ENCODE measurements at regions not wholly inside any gene's neighbourhood (a gene's known extent, or its start where the extent isn't known, plus 50 kb on each side); places are given as distances from the start of the nearest gene placed in this dataset.
"Not testable (repeated sequence)": the region's sequence is repeated elsewhere in the genome, so short reads cannot be mapped to it uniquely, and the experiment has no call there.

DNA sequence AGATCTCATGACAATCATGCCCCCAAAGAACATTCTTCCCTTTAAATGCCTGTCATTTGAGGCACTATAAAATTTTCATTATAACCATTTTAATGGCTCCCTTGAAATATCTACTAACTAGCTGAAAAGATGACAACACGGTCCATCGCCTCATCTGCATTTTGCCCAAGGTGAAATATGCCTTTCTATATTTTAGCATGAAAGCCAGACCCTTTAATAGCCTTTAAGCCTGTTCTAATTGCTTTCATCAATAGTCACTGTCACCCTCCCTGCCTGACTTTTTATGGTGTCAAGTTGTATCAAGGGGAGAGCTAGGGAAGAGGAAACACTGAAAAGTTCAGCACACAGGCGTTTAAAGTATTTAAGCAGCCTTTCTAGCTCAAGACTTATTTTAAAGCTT lies 144.1 kb upstream of the PRICKLE2 start:
- TF ChIP-seq, protein P1, sequence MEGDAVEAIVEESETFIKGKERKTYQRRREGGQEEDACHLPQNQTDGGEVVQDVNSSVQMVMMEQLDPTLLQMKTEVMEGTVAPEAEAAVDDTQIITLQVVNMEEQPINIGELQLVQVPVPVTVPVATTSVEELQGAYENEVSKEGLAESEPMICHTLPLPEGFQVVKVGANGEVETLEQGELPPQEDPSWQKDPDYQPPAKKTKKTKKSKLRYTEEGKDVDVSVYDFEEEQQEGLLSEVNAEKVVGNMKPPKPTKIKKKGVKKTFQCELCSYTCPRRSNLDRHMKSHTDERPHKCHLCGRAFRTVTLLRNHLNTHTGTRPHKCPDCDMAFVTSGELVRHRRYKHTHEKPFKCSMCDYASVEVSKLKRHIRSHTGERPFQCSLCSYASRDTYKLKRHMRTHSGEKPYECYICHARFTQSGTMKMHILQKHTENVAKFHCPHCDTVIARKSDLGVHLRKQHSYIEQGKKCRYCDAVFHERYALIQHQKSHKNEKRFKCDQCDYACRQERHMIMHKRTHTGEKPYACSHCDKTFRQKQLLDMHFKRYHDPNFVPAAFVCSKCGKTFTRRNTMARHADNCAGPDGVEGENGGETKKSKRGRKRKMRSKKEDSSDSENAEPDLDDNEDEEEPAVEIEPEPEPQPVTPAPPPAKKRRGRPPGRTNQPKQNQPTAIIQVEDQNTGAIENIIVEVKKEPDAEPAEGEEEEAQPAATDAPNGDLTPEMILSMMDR (IDR thresholded peaks at IDR 0.05; ENCODE audit: low read depth, low read length, missing control alignments): no peak
- in situ Hi-C loops (cut with HindIII; ENCODE audit: low sequenced_read_pairs): no loop called here
- no peak overlapping the region for H3K4me3 ChIP-seq (ENCODE audit: low read depth, low read length)
- no peak for DNase-seq (ENCODE audit: low read depth)

DNA sequence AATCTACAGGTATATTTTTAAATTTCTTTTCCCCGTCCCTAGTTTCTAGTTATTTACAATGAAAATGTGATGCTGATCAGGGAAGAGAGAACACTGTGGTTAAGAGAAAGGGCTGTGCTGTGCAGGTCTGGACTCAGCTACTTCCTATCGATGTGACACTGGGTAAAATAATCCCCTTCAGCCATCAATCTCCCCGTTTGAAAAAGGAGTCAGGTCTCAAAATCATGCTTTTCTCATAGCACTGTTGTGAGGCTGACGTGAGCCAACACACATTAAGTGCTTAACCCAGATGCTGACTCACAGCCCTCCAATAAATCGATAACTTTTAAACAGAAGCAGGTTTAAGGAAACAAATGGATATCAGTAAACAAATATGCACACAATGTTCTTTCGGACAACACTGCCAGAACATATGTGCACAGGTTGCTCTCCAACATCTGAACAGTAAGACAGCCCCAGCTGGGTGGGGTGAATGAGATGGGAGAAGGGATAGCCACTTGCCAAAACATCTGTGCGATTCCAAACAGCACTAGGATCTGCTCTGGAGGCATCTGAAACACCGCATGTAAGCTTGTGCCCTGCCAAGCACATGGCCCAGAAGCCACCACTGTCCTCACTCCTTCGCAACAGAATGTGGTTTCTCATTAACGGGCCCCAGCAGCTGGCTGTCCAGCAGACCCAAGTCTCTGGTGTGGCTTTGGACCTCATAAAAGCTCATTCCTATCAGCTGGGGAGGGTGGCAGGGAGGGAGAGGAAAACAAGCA lies 143.2 kb upstream of the PRICKLE2 start:
- in situ Hi-C loops (cut with HindIII; ENCODE audit: low sequenced_read_pairs): no loop called here
- no peak overlapping the region for H3K4me3 ChIP-seq (ENCODE audit: low read depth, low read length)
- no peak for DNase-seq (ENCODE audit: low read depth)
- TF ChIP-seq, protein P1 (IDR thresholded peaks at IDR 0.05; ENCODE audit: low read depth, low read length, missing control alignments): no peak

GRCh38 chr3:64365877-64366276 lies 140.6 kb upstream of the PRICKLE2 start:
- DNase-seq (ENCODE audit: low read depth): no peak
- in situ Hi-C loops (cut with HindIII; ENCODE audit: low sequenced_read_pairs): no loop called here
- no peak overlapping the region for H3K4me3 ChIP-seq (ENCODE audit: low read depth, low read length)
- TF ChIP-seq, protein P1 (IDR thresholded peaks at IDR 0.05; ENCODE audit: low read depth, low read length, missing control alignments): no peak

DNA sequence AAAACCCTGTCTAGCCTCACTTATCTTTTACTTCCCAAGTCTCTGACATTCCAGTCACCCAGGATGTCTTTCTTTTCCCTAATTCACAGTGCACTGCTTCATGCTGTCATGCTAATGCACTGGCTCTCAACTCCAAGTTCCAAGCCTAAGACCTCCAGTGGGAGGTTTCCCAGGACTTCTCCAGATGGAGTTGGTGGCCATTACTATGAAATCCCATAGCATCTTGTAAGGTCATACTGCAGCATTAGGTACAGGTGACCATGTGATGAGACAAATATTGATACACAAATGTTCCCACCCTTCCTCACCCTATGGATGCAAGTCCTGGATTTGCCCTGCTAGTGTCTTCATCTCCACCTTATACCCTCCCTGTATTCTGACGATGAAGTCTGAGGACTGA lies 138.6 kb upstream of the PRICKLE2 start:
- H3K4me3 ChIP-seq (ENCODE audit: low read depth, low read length): no peak overlapping the region
- in situ Hi-C loops (cut with HindIII; ENCODE audit: low sequenced_read_pairs): no loop called here
- DNase-seq (ENCODE audit: low read depth): no peak
- TF ChIP-seq, protein P1 (IDR thresholded peaks at IDR 0.05; ENCODE audit: low read depth, low read length, missing control alignments): no peak

GRCh38 chr3:64361962-64362735 lies 136.9 kb upstream of the PRICKLE2 start:
- H3K4me3 ChIP-seq (ENCODE audit: low read depth, low read length): no peak overlapping the region
- DNase-seq (ENCODE audit: low read depth): no peak
- in situ Hi-C loops (cut with HindIII; ENCODE audit: low sequenced_read_pairs): no loop called here
- TF ChIP-seq, protein P1 (IDR thresholded peaks at IDR 0.05; ENCODE audit: low read depth, low read length, missing control alignments): no peak

DNA sequence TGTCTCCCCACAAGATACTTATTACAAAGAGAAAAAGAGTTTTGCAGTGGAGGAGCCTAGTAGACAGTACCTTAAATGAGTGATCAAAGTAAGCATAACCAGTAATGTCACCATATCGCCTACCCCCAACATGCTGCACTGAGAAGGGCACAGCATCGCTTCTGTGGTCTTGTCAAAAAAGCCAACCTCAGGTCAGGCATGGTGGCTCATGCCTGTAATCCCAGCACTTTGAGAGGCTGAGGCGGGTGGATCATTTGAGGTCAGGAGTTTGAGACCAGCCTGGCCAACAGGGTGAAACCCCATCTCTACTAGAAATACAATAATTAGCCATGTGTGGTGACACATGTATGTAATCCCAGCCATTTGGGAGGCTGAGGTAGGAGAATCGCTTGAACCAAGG lies 135.8 kb upstream of the PRICKLE2 start:
- in situ Hi-C loops (cut with HindIII; ENCODE audit: low sequenced_read_pairs); H3K4me3 ChIP-seq (ENCODE audit: low read depth, low read length); DNase-seq (ENCODE audit: low read depth): not testable (repeated sequence)

- no peak for DNase-seq (ENCODE audit: low read depth)
- H3K4me3 ChIP-seq (ENCODE audit: low read depth, low read length): no peak overlapping the region
- in situ Hi-C loops (cut with HindIII; ENCODE audit: low sequenced_read_pairs): no loop called here
- TF ChIP-seq, protein P1 (IDR thresholded peaks at IDR 0.05; ENCODE audit: low read depth, low read length, missing control alignments): no peak
Measured at GRCh38 chr3:64360280-64360679, 135.0 kb upstream of the PRICKLE2 start.

Data from astrocyte of the cerebellum (primary cell).